Loucy (cell line): ENCODE measurements at regions not wholly inside any gene's neighbourhood (a gene's known extent, or its start where the extent isn't known, plus 50 kb on each side); places are given as distances from the start of the nearest gene placed in this dataset.

ENCODE experiments used
- H2AFZ ChIP-seq: fragments of 200-600 bp; sonication (generic); 2 replicates; pipeline ENCODE4 v1.6.0; 2016; ENCODE audit warnings: antibody characterized with exemption, mild to moderate bottlenecking, low read length, moderate library complexity
- H3F3A ChIP-seq: fragments of 200-600 bp; 2 replicates; pipeline ENCODE4 v1.6.0; 2016; ENCODE audit warnings: antibody characterized with exemption, low read depth, mild to moderate bottlenecking
- H3K27me3 ChIP-seq: fragments of 200-600 bp; sonication (generic); 2 replicates; pipeline ENCODE4 v1.6.1; 2014; ENCODE audit warnings: low read length, mild to moderate bottlenecking; ENCODE audit not compliant: insufficient read depth, poor library complexity, severe bottlenecking
- H3K36me3 ChIP-seq: fragments of 200-600 bp; sonication (generic); 2 replicates; pipeline ENCODE4 v1.6.1; 2016; ENCODE audit warnings: low read length; ENCODE audit not compliant: insufficient read depth
- H3K4me1 ChIP-seq: fragments of 200-600 bp; sonication (generic); 2 replicates; pipeline ENCODE4 v1.5.1; 2014; ENCODE audit warnings: low read length, mild to moderate bottlenecking; ENCODE audit not compliant: insufficient read depth, poor library complexity, severe bottlenecking
- H3K4me2 ChIP-seq: fragments of 200-600 bp; sonication (generic); 2 replicates; pipeline ENCODE4 v1.6.0; 2014; ENCODE audit warnings: antibody characterized with exemption, low read length, low read depth, mild to moderate bottlenecking; ENCODE audit not compliant: poor library complexity, severe bottlenecking
- H3K4me3 ChIP-seq: fragments of 200-600 bp; sonication (generic); 2 replicates; pipeline ENCODE4 v1.5.1; 2014; ENCODE audit warnings: low read length, mild to moderate bottlenecking, mixed read lengths; ENCODE audit not compliant: poor library complexity, severe bottlenecking
- H3K79me2 ChIP-seq: fragments of 200-600 bp; sonication (generic); 2 replicates; pipeline ENCODE4 v1.6.1; 2014; ENCODE audit warnings: low read length; ENCODE audit not compliant: insufficient read depth
- H3K9ac ChIP-seq: fragments of 200-600 bp; sonication (generic); 2 replicates; pipeline ENCODE4 v1.6.0; 2014; ENCODE audit warnings: mild to moderate bottlenecking, low read depth, low read length, moderate library complexity; ENCODE audit not compliant: poor library complexity, severe bottlenecking
- H3K9me2 ChIP-seq: fragments of 200-600 bp; sonication (generic); replicated peaks from 2 replicates; pipeline ENCODE4 v1.6.1; 2016; ENCODE audit warnings: low read depth, low read length, mixed read lengths
- H3K9me3 ChIP-seq: fragments of 200-600 bp; sonication (generic); 2 replicates; pipeline ENCODE4 v1.6.1; 2014; ENCODE audit warnings: mild to moderate bottlenecking, antibody characterized with exemption, low read length, low read depth; ENCODE audit not compliant: insufficient read depth
- H4K20me1 ChIP-seq: fragments of 200-600 bp; sonication (generic); 2 replicates; pipeline ENCODE4 v1.6.0; 2014; ENCODE audit warnings: antibody characterized with exemption, low read length, mild to moderate bottlenecking; ENCODE audit not compliant: insufficient read depth, poor library complexity, severe bottlenecking
- CTCF ChIP-seq: fragments of 200-600 bp; sonication (generic); conservative IDR thresholded peaks from 2 replicates; pipeline ENCODE4 v1.5.1; 2014; ENCODE audit warnings: mild to moderate bottlenecking, antibody characterized with exemption, low read length
- EZH2phosphoT487 ChIP-seq: fragments of 200-600 bp; IDR thresholded peaks from 2 replicates; pipeline ENCODE4 v1.6.1; 2018; ENCODE audit warnings: antibody characterized with exemption, mild to moderate bottlenecking, moderate library complexity, borderline replicate concordance

- no peak overlapping the region for H2AFZ ChIP-seq
- no peaks in the 10 kb centered on the region for H4K20me1 ChIP-seq
- H3K27me3 ChIP-seq: no peaks in the 10 kb centered on the region
- H3K4me3 ChIP-seq: no peak overlapping the region
- no peaks in the 10 kb centered on the region for H3K9me2 ChIP-seq
- no peaks in the 10 kb centered on the region for H3K9me3 ChIP-seq
- no peaks in the 10 kb centered on the region for H3K36me3 ChIP-seq
- H3K4me1 ChIP-seq: no peaks in the 10 kb centered on the region
- no peaks in the 10 kb centered on the region for H3F3A ChIP-seq
- no peaks in the 10 kb centered on the region for H3K79me2 ChIP-seq
- no peak for TF ChIP-seq CTCF
- no peak for TF ChIP-seq EZH2phosphoT487
- no peak overlapping the region for H3K9ac ChIP-seq
- no peak overlapping the region for H3K4me2 ChIP-seq
Observed at GRCh38 chr12:130076126-130076525, 86.1 kb upstream of the FZD10 start.

- H3K4me2 ChIP-seq: no peak overlapping the region
- H3K9me3 ChIP-seq: no peaks in the 10 kb centered on the region
- H3F3A ChIP-seq: no peaks in the 10 kb centered on the region
- H3K27me3 ChIP-seq: no peaks in the 10 kb centered on the region
- no peaks in the 10 kb centered on the region for H4K20me1 ChIP-seq
- H3K36me3 ChIP-seq: no peaks in the 10 kb centered on the region
- TF ChIP-seq EZH2phosphoT487: no peak
- H2AFZ ChIP-seq: no peak overlapping the region
- H3K9me2 ChIP-seq: no peaks in the 10 kb centered on the region
- H3K79me2 ChIP-seq: no peaks in the 10 kb centered on the region
- no peak overlapping the region for H3K4me3 ChIP-seq
- H3K4me1 ChIP-seq: no peaks in the 10 kb centered on the region
- no peak overlapping the region for H3K9ac ChIP-seq
Observed at GRCh38 chr12:130076752-130077151, 85.5 kb upstream of the FZD10 start.

GRCh38 chr12:130078852-130079251 is 83.4 kb upstream of the FZD10 start:
- TF ChIP-seq EZH2phosphoT487: no peak
- no peak for TF ChIP-seq CTCF
- H3K4me1 ChIP-seq: no peaks in the 10 kb centered on the region
- no peaks in the 10 kb centered on the region for H3K9me3 ChIP-seq
- no peaks in the 10 kb centered on the region for H4K20me1 ChIP-seq
- no peak overlapping the region for H3K9ac ChIP-seq
- H2AFZ ChIP-seq: no peak overlapping the region
- no peaks in the 10 kb centered on the region for H3K9me2 ChIP-seq
- no peaks in the 10 kb centered on the region for H3K27me3 ChIP-seq
- H3K36me3 ChIP-seq: no peaks in the 10 kb centered on the region
- no peaks in the 10 kb centered on the region for H3F3A ChIP-seq
- no peak overlapping the region for H3K4me3 ChIP-seq
- H3K79me2 ChIP-seq: no peaks in the 10 kb centered on the region
- no peak overlapping the region for H3K4me2 ChIP-seq

GRCh38 chr12:130079279-130079678 is 83.0 kb upstream of the FZD10 start:
- Histone ChIP-seq H3K27me3 (no peaks in the 10 kb centered on the region), H3K4me1 (peaks cover 1% of the 10 kb centered on the region), H3K36me3 (no peaks in the 10 kb centered on the region), H3K79me2 (no peaks in the 10 kb centered on the region), H3K9me2 (no peaks in the 10 kb centered on the region), H3K9me3 (no peaks in the 10 kb centered on the region), H4K20me1 (no peaks in the 10 kb centered on the region), H3K9ac (no peak overlapping the region), H3F3A (no peaks in the 10 kb centered on the region), H2AFZ (no peak overlapping the region), H3K4me3 (no peak overlapping the region), H3K4me2 (no peak overlapping the region)
- TF ChIP-seq CTCF (no peak), EZH2phosphoT487 (no peak)
